GM18507 (cell line): ENCODE measurements at regions not wholly inside any gene's neighbourhood (a gene's known extent, or its start where the extent isn't known, plus 50 kb on each side); places are given as distances from the start of the nearest gene placed in this dataset.
A peak's percentile ranks its signal among the peaks of the same experiment; 100 is the strongest.
"Not testable (repeated sequence)": the region's sequence is repeated elsewhere in the genome, so short reads cannot be mapped to it uniquely, and the experiment has no call there.

Source experiments
- DNase-seq: peaks from one replicate; pipeline ENCODE4 v3.0.0; 2011; ENCODE audit warnings: low read depth; ENCODE audit not compliant: insufficient read length; ENCODE audit errors: extremely low spot score
- FAIRE-seq: peaks from 2 replicates; lab custom pipeline; 2011; peaks lifted over from hg19 to GRCh38; lab: Jason Lieb, UNC

DNA sequence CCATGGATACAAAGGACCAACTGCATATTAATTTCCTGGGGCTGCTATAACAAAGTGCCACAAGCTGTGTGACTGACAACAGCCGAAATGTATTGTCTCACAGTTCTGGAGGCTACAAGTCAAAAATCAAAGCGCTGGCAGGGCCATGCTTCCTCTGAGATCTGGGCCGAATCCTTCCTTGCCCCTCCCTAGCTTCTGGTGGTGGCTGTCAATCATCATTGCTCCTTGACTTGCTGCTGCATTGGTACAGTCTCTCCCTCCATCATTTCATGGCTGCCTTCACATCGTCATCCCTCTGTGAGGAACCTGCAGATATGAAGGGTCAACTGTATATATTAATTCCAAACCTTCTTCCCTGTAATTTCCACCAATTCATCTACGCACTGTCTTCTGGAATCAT lies 118.3 kb downstream of the EXOC5 start:
- FAIRE-seq (no peak), DNase-seq (no peak)

DNA sequence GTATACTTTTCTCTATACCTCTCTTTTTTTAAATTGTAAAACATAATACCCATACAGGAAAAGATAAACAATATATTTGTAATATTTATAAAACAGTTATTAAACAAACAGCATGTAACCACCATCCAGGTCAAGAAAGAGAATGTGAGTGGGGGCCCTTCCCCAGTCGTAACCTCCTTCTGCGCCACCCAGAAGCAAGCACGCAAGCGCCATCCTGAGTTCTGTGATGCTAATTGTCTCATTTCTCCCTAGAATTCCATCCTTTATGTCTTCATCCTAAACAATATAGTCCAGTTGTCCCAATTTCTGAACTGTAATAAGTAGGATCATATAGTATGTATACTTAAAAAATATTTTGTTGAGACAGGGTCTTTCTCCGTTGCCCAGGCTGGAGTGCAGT lies 129.5 kb downstream of the EXOC5 start:
- no peak for DNase-seq
- FAIRE-seq: no peak

DNA sequence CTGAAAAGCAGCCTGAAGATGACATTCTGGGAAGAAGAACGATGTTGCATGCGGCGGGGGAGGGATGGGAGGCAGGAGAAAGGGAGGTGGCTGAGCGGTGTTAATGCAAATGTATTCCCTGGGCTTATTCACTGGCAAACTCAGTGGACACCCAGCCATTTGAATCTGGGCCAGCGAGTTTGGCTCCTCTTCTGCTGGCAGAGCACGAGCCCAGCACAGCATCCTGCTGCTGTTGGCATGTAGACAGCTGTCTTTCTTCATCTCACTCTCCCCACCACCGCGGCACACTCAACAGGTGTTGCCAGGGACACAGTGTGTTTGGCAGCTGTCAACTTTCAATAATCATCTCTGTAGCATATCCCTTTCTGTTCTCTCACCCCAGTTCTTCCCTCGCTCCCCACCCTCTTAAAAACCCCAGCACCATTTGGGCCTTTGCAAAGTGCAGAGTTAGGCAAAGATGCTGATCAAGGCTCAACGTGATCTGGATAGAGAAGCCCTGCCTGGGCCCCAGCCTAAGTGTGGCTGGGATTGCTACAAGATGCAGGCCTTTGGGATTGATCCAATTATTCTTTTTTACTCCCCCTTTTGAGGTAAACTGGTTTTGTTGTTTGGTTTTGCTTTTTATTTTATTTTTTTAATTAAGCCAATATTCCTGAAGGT lies 131.9 kb downstream of the EXOC5 start:
- DNase-seq: no peak
- no peak for FAIRE-seq

DNA sequence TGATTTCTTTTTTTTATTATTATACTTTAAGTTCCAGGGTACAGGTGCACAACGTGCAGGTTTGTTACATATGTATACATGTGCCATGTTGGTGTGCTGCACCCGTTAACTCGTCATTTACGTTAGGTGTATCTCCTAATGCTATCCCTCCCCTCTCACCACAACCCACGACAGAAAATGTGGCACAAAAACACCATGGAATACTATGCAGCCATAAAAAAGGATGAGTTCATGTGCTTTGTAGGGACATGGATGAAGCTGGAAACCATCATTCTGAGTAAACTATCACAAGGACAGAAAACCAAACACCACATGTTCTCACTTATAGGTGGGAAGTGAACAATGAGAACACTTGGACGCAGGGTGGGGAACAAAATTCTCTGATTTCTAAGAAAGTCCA lies 140.9 kb downstream of the EXOC5 start:
- not testable (repeated sequence) for FAIRE-seq, DNase-seq

DNA sequence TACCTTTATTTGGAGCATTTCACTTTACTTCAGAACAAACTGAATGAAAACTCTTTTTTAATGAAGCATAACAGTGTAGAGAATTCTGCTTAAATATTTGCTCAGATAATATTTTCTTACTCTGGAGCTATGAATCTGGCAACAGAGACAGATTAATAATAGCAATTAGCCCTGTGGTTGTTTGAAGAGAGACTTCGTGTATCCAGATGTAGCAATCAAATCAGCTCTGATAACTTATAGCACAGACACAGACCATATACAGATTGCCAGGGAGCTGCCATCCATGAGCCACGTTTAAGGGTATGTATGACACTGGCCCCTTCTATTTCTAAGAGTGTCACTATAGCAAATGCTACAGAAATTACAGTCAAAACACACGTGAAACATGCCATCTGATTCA lies 146.6 kb downstream of the EXOC5 start:
- FAIRE-seq (no peak), DNase-seq (no peak)

DNA sequence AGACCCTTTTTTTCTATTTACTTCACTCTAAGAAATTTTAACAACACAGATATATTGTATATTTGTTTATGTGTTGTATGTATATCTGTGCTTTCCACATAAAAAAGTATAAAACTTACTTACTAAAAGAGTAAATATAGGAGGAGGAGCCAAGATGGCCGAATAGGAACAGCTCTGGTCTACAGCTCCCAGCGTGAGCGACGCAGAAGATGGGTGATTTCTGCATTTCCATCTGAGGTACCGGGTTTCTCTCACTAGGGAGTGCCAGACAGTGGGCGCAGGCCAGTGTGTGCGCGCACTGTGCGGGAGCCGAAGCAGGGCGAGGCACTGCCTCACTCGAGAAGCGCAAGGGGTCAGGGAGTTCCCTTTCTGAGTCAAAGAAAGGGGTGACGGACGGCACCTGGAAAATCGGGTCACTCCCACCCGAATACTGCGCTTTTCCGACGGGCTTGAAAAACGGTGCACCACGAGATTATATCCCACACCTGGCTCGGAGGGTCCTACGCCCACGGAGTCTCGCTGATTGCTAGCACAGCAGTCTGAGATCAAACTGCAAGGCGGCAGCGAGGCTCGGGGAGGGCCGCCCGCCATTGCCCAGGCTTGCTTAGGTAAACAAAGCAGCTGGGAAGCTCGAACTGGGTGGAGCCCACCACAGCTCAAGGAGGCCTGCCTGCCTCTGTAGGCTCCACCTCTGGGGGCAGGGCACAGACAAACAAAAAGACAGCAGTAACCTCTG lies 156.5 kb downstream of the EXOC5 start:
- not testable (repeated sequence) for DNase-seq, FAIRE-seq

DNA sequence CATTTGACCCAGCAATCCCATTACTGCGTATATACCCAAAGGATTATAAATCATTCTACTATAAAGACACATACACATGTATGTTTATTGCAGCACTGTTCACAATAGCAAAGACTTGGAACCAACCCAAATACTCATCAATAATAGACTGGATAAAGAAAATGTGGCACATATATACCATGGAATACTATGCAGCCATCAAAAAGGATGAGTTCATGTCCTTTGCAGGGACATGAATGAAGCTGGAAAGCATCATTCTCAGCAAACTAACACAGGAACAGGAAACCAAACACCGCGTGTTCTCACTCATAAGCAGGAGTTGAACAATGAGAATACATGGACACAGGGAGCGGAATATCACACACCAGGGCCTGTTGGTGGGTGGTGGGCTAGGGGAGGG lies 158.3 kb downstream of the EXOC5 start:
- not testable (repeated sequence) for FAIRE-seq, DNase-seq

DNA sequence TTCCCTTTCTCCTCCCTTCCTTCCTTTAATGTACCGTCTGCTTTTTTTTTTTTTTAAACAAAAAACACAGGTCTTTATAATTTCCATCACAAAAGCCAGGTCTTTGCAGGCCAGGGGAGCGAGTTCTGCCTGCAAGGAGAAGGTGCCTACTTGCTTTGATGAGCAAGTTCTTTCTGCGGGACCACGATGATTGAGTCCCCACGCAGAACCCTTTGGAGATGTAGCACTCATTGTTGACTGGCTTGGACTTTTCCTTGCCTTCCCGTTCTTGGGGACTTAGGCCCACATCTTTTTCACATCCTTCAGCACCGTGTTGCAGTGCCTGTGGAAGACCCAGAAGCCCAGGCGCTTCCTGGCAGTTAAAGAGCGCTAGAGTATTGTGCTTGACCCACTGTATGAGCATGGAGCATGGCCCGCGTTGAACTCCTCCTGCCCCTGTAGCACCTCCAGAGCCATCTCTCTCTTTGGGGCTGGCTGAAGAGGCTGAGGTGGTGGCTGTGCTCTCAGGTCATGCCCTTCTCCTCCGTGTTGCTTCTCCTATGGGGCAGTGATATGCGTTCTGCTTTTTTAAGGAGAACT lies 177.6 kb downstream of the EXOC5 start:
- DNase-seq: no peak
- FAIRE-seq: no peak

DNA sequence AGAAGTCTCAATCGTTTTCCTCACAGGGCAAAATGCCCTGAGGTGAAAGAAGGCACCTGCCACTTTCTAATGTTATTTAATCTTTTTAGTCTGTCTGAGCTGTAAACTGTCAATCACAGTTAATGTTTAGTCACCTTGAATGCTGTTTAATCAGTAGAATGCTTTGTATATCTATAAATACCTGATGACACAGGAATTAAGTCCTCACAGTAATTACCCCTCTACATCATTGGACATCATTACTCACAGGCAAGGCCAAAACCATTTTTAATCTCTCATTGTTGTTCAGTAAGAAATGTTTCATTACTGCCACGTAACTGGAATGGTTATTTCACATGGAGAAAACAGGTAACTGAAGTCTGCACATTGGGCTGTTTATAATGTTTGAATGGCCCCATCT lies 178.8 kb downstream of the EXOC5 start:
- FAIRE-seq: no peak
- no peak for DNase-seq

DNA sequence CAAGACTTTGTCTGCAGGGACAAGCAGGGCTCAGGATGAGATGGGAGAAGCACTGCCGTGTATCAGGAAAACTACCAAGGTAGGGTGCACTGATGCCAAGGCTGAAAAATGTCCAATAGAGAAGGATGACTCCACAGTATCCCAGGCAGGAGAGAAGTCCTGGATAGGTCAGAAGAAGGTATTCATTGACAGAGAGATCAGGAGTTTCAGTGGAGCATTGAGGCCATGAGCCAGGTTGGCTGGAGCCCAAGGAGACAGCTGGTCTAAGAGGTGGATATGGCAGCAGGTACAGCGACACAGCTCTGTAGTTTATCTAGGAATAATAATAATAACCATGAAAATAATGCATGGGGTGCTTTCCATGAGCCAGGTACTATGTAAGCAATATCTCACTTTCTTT lies 180.9 kb downstream of the EXOC5 start:
- FAIRE-seq: no peak
- no peak for DNase-seq

DNA sequence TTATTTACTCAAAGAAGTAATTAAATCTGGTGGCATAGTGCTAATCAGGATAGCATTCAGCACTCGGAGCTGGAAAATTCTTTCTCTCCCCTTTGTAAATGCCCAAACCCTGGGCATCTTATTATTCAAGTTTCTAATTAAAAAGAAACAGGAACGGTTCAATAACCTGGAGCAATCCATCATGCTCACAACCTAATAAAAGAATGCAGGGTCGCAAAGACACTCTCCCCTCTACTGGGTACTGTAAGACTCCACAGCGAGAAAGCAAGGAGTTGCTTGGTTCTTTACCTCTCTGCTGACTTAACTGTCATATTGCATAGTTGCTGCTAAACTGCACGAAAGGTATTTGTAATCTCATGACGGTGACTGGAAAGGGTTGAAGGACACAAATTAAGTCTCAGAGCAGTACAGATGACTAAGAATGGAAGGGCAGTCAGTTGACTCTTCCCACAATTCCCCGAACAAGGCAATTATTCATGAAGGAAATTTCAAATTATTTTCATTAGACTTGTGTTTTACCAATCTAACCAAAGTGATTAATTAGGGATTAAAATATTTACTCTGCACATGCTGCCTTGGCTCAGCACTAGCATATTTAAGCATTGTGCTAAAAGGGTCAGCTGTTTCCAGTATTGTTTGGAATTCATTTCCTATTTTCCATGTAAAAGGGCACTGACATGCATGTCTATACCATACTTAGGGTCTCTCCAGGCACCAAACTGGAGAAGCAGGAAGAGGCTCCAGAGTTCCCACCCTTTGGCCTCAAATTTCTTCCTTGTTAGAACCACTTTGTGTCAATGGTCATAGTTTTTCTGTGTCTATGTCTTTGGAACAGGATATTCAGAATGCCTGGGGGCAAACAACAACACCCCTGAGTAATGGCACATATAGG lies 182.2 kb downstream of the EXOC5 start:
- no peak for DNase-seq
- FAIRE-seq: no peak

DNA sequence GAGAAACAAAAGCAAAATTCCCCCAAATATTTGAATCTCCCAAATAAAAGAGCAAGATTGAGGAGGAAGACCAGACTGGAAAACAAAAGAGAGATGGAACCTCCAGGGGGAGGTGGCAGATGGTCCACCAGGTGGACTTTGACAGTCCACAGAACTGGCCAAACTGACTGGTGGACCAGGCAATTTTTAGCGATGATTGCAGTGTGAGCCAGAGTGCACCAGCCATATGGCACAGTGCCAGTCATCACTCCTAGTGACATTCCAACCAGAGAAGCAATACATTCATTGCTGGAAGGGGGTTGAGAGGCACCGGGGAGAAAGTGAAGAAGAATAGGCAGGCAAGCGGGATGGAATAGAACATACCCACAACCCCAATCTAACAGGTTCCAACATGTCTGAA lies 182.9 kb downstream of the EXOC5 start:
- DNase-seq (no peak), FAIRE-seq (no peak)

DNA sequence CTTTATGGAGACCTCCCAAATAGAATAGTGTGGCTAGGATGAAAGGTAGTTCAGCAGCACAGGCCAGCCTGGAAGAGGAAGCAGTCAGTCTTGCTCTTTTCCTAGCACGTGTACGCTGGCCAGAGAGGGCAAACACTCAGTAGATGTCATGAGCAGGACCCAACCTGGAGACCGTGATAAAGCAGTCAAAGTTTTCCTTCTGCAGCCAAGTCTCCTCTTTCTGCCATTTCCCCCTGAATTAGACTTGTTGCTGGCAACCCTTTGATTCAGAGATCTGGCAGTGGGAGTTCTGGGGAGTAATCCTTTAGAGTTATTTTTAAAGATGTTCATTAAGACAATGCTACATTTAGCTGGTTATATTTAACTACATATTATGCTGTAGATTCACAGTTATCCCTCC lies 183.7 kb downstream of the EXOC5 start:
- DNase-seq (no peak), FAIRE-seq (no peak)

DNA sequence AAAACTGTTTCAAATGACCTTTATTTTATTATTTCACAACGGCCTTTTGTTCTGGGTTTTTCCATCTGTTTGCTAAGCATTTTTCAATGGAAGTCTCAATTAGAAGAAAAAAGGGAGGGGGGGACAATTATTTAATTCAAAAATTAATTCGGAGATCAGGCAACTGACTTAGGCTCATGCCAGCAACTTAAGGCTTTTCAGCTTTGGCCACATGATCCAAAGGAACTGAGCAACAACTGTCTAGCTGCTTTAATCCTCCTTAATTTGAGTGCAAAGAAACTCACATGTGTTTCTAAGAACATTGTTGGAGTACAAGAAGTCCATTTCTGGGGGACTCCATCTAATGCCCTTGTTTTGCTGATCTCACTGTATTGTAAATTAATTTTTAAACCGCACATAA lies 188.0 kb downstream of the EXOC5 start:
- no peak for FAIRE-seq

DNA sequence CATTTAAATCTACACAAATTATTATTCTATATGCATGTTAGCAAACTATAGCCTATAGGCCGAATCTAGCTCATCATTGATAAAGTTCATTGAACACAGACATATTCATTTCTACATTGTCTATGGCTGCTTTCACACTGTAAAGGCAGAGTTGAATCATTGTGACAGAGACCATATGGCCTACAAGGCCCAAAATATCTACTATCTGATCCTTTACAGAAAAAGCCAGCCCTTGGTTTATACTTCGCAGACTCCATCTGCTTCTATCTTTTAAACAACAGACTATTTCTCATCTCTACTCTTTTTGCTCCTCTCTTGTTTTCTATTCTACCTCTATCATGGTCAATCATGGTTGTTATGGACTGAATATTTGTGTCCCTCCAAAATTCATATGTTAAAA lies 190.7 kb downstream of the EXOC5 start:
- DNase-seq: no peak
- FAIRE-seq: no peak

More for the DNA sequence above, 188.0 kb downstream of the EXOC5 start:
- DNase-seq: no peak

DNA sequence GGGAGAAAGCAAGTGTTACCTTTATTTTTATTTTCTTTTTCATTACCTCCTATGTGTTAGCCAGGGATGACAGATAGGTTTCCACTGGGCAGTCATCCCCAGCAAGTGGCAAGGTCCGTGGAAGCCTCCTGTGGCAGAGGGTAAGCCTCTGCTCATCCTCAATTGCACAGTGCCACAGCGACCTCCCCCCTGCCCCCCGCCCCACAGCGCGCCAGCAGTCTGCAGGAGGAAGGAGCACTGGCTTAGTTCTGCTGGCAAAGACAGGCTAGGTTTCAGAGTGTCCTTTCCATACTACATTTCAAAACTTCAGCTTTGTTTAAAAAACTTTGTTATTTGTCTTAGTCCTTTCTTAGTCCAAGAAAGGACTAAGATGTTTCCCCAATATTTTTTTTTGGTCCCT lies 194.7 kb downstream of the EXOC5 start:
- DNase-seq: no peak
- no peak for FAIRE-seq

DNA sequence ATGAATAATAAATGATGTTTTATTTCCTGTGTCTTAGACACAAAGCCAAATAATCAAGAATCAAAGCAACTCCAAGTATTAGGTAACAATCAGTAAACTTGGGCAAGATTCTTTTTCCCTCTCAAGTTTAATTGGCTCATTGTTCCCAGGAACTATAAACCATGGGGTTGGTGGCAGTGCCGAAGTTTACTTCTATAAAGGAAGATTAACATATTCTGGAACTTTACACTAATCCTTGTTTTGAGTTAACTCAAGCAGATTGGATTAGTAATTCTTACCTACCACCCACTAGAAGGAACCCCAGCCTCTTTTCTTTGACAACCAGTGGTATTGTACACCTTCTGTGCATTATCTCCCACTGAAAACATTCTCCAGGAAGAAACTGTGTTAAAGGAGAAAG lies 197.1 kb downstream of the EXOC5 start:
- DNase-seq: no peak
- FAIRE-seq: no peak

DNA sequence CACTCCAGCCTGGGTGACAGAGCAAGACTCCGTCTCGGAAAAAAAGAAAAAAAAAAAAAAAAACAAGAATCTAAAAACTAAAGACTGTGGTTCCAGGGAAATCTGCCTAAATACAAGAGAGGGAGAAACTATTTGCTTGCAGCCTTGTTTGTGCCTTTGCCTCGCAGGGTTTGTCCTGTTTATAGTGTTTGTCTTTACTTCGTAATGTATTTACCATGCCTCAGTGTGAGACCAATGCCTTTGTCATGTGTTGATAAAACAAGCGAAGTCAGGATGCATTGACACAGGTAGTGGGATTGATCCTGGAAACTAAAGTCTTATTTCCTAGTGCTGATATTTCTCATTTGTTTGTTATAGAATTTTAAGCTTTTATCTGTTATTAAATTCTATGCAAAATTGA lies 199.0 kb downstream of the EXOC5 start:
- no peak for DNase-seq
- no peak for FAIRE-seq

DNA sequence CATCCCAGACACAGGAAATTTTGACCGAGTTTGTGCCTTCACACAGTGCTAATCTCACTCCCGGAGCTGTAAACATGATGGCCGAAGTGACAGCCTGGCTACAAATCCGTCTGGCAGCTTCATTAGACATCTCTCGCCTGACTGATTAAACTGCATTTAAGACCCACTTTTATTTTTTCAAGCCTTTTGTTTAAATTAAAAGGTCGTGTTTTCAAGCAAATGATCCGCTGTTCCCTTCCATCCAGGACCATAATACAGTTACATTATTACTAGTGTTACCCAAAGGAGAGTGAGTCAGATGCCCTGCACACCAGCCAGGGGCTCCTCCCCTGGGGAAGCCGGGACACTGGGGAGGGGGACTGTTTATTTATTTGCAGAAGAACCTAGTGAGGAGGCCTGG lies 200.2 kb downstream of the EXOC5 start:
- no peak for DNase-seq
- FAIRE-seq: no peak

DNA sequence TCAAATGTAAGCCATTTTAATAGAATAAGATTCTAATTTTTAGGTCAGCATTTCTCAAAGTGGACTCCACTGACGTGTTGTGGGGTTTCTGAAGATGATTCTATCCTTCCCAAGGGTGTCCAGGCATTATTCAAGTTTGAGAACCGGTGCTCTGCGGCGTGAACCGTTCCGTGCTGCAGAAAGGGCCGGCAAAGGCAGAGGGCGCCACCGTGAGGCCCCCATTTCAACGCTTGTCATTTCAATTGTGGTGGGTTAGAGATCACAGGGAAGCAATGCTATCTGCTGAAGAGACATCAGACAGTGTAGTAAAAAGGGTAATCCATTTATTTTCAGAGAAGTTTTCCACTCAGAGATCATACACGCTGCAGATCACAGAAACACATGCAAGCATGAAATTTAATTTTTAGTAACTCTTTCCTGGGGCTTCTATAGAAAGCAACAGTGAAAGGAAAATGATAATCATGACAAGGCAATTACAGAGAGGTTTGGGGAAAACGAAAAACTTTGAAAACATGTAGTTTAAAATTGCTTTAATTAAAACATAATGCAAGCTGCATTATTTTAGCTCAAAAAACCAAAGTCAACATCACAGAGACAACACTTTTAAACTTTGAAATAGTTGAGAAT lies 201.7 kb downstream of the EXOC5 start:
- peak; percentile 66 for FAIRE-seq
- no peak for DNase-seq
